ENCODE measurements at regions not wholly inside any gene's neighbourhood (a gene's known extent, or its start where the extent isn't known, plus 50 kb on each side); places are given as distances from the start of the nearest gene placed in this dataset.

DNA sequence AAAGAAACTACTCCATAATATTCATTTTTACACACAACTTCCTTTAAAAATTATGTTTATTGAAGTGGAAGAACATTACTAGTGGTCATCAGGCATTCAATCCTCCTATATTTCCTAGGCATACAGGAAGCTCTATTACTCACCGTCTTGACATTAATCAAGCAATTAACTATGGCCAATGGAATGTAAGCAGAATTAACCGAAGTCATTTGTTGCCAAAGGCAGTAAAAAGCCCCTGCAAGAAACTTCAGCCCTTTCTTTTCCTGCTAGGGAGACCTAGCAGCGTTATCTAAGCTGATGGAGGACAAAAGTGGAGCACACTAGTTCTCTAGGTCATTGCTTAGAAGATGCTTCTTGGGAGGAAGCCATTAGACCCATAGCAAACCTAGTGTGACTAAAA is 399.6 kb downstream of the KCNH5 start:
- no peak for DNase-seq (ENCODE audit: low read depth)
- TF ChIP-seq, protein P1, sequence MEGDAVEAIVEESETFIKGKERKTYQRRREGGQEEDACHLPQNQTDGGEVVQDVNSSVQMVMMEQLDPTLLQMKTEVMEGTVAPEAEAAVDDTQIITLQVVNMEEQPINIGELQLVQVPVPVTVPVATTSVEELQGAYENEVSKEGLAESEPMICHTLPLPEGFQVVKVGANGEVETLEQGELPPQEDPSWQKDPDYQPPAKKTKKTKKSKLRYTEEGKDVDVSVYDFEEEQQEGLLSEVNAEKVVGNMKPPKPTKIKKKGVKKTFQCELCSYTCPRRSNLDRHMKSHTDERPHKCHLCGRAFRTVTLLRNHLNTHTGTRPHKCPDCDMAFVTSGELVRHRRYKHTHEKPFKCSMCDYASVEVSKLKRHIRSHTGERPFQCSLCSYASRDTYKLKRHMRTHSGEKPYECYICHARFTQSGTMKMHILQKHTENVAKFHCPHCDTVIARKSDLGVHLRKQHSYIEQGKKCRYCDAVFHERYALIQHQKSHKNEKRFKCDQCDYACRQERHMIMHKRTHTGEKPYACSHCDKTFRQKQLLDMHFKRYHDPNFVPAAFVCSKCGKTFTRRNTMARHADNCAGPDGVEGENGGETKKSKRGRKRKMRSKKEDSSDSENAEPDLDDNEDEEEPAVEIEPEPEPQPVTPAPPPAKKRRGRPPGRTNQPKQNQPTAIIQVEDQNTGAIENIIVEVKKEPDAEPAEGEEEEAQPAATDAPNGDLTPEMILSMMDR (conservative IDR thresholded peaks at IDR 0.05; ENCODE audit: low read depth, low read length): no peak

More for the DNA sequence above, 399.6 kb downstream of the KCNH5 start:
- no peak overlapping the region for H3K4me3 ChIP-seq (ENCODE audit: low read depth, low read length)

All from choroid plexus epithelial cell (primary cell).